BJ (cell line): ENCODE measurements at regions not wholly inside any gene's neighbourhood (a gene's known extent, or its start where the extent isn't known, plus 50 kb on each side); places are given as distances from the start of the nearest gene placed in this dataset.

Experiments
- CTCF ChIA-PET: fragments of 350-600 bp; formaldehyde crosslinking; extraction: SDS; loops from one replicate; lab custom pipeline; 2021; ENCODE audit warnings: antibody characterized with exemption, inconsistent platforms; lab: Yijun Ruan, JAX
- POLR2A ChIA-PET: fragments of 300-600 bp; sonication (Branson Sonifier 250); formaldehyde crosslinking; extraction: SDS; loops from one replicate; lab custom pipeline; 2021; ENCODE audit warnings: antibody characterized with exemption; lab: Charles Lee
- DNase-seq: peaks from one replicate; pipeline ENCODE4 v3.0.0-alpha.2; 2011; ENCODE audit warnings: low read depth
- H3K27me3 ChIP-seq: 2 replicates; pipeline ENCODE4 v1.6.0; 2011; ENCODE audit warnings: low read length; ENCODE audit not compliant: control insufficient read depth, insufficient read depth
- H3K36me3 ChIP-seq: 2 replicates; pipeline ENCODE4 v1.5.1; 2011; ENCODE audit warnings: low read length; ENCODE audit not compliant: control insufficient read depth, insufficient read depth
- H3K4me3 ChIP-seq: 2 replicates; pipeline ENCODE4 v1.5.1; 2011; ENCODE audit warnings: low read depth, mild to moderate bottlenecking, control low read depth, low read length
- TF ChIP-seq, protein P1 (sequence below): IDR thresholded peaks from 2 replicates; pipeline ENCODE4 v1.5.1; 2011; ENCODE audit warnings: low read depth, mild to moderate bottlenecking, control low read depth, inconsistent platforms, low read length, moderate library complexity; ENCODE audit not compliant: insufficient read depth

DNA sequence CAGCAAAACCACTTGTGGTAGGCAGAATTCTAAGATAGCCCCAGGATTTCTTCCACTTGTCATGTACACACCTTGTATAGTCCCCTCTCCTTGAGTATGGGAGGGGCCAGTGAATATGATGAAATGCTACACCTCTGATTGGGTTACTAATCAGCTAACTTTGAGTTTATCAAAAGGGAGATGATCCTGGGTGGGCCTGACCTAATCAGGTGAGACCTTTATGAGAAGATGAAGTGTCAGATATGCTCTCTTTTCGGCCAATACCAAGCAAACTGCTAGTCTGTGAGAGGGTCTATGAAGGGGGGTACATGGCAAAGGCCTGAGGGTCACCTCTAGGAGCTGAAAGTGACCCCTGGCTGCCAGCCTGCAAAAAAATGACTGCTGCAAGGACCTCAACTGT is 154.3 kb upstream of the CRY1 start:
- Histone ChIP-seq H3K4me3 (no peak overlapping the region), H3K27me3 (no peaks in the 10 kb centered on the region), H3K36me3 (no peaks in the 10 kb centered on the region)
- CTCF ChIA-PET = no interaction called here
- TF ChIP-seq, protein P1, sequence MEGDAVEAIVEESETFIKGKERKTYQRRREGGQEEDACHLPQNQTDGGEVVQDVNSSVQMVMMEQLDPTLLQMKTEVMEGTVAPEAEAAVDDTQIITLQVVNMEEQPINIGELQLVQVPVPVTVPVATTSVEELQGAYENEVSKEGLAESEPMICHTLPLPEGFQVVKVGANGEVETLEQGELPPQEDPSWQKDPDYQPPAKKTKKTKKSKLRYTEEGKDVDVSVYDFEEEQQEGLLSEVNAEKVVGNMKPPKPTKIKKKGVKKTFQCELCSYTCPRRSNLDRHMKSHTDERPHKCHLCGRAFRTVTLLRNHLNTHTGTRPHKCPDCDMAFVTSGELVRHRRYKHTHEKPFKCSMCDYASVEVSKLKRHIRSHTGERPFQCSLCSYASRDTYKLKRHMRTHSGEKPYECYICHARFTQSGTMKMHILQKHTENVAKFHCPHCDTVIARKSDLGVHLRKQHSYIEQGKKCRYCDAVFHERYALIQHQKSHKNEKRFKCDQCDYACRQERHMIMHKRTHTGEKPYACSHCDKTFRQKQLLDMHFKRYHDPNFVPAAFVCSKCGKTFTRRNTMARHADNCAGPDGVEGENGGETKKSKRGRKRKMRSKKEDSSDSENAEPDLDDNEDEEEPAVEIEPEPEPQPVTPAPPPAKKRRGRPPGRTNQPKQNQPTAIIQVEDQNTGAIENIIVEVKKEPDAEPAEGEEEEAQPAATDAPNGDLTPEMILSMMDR = no peak
- POLR2A ChIA-PET = no interaction called here
- no peak for DNase-seq

DNA sequence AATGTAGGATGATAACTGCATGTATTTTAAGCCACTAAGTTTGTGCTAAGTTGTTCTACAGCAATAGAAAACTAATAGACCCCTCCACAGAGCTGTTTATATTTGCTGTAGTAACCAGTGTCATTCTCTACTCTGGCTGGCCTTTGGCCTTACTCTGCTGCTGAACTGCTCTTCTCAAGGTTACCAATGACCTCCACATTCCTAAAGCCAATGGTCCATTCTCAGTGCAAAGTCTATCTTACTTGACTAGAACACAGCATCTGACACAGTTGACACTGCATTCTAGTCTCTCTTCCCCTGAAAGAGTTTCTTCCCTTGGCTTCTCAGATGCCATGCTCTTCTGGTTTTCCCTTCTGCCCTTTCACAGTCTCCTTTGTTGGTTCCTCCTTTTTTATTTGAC is 154.8 kb upstream of the CRY1 start:
- CTCF ChIA-PET = no interaction called here
- POLR2A ChIA-PET = interaction anchor here (0.6 kb wide), 1 partner anchor 834 kb away, joined by 5 read pairs; no protein-coding TSS in a partner anchor
- Histone ChIP-seq H3K36me3 (no peaks in the 10 kb centered on the region), H3K4me3 (no peak overlapping the region), H3K27me3 (no peaks in the 10 kb centered on the region)
- no peak for DNase-seq
- TF ChIP-seq, protein P1 = no peak

DNA sequence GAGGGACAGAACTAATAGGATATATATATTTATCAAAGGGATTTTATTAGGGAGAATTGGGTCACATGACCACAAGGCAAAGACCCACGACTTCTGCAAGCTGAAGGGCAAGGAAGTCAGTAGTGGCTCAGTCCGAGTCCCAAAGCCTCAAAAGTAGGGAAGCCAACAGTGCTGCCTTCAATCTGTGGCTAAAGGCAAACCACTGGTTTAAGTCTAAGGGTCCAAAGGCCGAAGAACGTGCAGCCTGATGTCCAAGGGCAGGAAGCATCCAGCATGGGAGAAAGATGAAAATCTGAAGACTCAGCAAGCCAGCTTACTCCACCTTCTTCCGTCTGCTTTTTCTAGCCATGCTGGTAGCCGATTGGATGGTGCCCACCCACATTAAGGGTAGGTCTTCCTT is 157.9 kb upstream of the CRY1 start:
- TF ChIP-seq, protein P1 = no peak
- DNase-seq = no peak
- Histone ChIP-seq H3K36me3 (no peaks in the 10 kb centered on the region), H3K27me3 (no peaks in the 10 kb centered on the region), H3K4me3 (no peak overlapping the region)
- POLR2A ChIA-PET = no interaction called here
- CTCF ChIA-PET = no interaction called here

DNA sequence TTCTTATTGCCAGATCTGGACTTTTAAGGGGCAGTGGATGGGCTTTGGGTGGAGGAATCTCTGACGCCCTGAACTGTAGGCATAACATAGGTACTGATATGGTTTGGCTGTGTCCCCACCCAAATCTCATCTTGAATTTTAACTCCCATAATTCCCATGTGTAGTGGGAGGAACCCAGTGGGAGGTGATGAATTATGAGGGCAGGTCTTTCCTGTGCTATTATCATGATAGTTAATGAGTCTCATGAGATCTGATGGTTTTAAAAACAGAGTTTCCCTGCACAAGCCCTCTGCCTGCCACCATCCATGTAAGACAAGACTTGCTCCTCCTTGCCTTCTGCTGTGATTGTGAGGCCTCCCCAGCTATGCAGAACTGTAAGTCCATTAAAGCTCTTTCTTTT is 160.0 kb upstream of the CRY1 start:
- POLR2A ChIA-PET = no interaction called here
- Histone ChIP-seq H3K36me3 (no peaks in the 10 kb centered on the region), H3K4me3 (no peak overlapping the region), H3K27me3 (no peaks in the 10 kb centered on the region)
- TF ChIP-seq, protein P1 = no peak
- CTCF ChIA-PET = no interaction called here
- DNase-seq = no peak

DNA sequence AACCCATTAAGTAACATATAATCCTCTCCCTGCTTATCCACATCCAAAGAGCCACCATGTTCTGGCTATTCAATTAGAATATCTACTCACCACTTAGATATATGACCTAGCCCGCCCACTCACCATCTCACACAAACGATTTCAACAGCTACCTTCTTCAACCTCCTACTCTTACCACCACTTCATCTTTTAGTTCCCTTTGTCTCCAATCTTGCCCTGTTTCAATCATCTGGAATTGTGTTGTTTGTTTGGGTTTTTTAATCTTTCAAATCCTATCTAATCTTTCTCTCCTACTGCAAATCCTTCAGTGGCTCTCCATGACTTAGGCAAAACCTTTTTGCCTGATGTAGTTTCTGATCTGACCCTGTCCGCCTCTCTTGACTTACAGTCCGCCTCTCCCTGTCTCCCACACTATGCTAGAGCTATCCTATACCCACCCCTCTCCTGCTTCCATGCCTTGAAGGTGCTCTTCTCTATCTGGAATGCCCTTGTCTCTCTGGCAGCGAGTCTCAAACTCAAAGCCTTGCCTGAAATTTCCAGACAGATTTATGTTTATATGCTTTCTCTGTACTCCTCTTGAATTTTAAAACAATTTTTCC is 161.0 kb upstream of the CRY1 start:
- TF ChIP-seq, protein P1 = no peak
- no peak overlapping the region for H3K4me3 ChIP-seq
- H3K36me3 ChIP-seq = no peaks in the 10 kb centered on the region
- no peak for DNase-seq
- ChIA-PET POLR2A (no interaction called here), CTCF (no interaction called here)
- H3K27me3 ChIP-seq = no peaks in the 10 kb centered on the region
